ENCODE measurements at regions not wholly inside any gene's neighbourhood (a gene's known extent, or its start where the extent isn't known, plus 50 kb on each side); places are given as distances from the start of the nearest gene placed in this dataset.

DNA sequence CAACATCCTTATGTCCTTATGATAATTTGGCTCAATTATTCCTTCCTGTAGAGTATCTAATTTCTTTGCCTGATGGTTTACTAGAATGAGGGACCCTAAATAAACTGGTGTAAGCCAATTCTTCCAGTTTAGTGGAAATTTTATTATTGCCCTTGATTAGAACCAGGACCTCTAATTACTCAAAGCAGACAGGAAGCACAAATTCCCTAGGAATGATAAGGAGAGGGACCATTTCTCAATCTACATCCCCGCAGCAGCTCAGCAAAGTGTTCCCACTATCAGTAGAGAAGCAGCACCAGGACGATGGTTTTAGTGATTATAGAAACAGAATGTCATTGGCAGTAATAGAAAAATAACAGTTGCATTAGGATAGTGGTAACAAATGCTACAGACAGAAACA, 97.1 kb downstream of the PLPPR4 start:
- TF ChIP-seq, protein P1, sequence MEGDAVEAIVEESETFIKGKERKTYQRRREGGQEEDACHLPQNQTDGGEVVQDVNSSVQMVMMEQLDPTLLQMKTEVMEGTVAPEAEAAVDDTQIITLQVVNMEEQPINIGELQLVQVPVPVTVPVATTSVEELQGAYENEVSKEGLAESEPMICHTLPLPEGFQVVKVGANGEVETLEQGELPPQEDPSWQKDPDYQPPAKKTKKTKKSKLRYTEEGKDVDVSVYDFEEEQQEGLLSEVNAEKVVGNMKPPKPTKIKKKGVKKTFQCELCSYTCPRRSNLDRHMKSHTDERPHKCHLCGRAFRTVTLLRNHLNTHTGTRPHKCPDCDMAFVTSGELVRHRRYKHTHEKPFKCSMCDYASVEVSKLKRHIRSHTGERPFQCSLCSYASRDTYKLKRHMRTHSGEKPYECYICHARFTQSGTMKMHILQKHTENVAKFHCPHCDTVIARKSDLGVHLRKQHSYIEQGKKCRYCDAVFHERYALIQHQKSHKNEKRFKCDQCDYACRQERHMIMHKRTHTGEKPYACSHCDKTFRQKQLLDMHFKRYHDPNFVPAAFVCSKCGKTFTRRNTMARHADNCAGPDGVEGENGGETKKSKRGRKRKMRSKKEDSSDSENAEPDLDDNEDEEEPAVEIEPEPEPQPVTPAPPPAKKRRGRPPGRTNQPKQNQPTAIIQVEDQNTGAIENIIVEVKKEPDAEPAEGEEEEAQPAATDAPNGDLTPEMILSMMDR (IDR thresholded peaks at IDR 0.05): no peak
- TF ChIP-seq POLR2AphosphoS5 (IDR thresholded peaks at IDR 0.05) (no peak), EP300 (IDR thresholded peaks at IDR 0.05) (no peak)

Data from gastroesophageal sphincter (tissue), 3 donors.